GM18505 (cell line): ENCODE measurements at regions not wholly inside any gene's neighbourhood (a gene's known extent, or its start where the extent isn't known, plus 50 kb on each side); places are given as distances from the start of the nearest gene placed in this dataset.
"Not testable (repeated sequence)": the region's sequence is repeated elsewhere in the genome, so short reads cannot be mapped to it uniquely, and the experiment has no call there.

Experiments
- ATAC-seq: cut with Tn5 transposase; IDR thresholded peaks from one replicate; pipeline ENCODE4 v1.9.1; 2021; ENCODE audit not compliant: unreplicated experiment
- POLR2A ChIP-seq: IDR thresholded peaks from 4 replicates; pipeline ENCODE4 v1.6.1; 2011; ENCODE audit warnings: borderline replicate concordance; ENCODE audit not compliant: insufficient read depth, insufficient read length; ENCODE audit errors: extremely low read depth

DNA sequence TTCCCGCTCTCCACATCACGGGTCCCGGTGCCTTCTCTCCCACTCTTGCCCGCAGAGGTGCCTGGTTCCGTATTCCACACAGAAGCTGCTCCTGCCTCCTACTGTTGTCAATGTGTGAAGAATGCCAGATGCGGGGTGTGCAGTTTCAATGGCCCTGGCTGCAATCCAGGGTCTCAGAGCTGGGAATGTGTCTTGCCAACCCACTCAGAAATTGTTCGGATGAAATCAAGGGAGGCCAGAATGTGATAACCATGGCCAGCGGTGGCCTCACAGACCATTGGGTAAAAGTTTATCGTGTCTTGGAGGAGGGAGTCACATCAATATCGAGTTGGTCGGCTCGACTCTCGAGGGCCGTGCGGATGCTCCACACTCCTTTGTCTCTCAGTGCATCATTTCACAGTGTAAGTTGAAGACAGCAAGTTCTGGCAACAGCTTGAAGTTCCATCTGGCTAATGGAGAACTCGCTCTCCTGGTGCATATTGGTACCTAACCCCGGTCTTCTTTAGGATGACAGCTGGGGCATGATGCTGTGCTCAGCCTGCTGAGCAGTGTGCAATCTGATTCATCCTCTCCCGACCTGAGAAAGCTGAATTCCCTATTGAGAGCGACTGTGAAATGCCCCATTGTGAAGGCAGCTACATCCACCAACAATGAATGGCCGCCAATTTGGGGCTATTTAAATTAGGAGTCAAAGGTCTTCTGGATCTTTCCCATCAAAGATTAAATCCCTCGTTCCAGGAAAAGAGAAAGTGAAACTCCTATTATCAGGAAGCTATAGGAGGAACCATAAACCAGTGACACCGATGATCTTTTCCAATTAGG is 389.0 kb downstream of the SOX11 start:
- TF ChIP-seq POLR2A = no peak
- ATAC-seq = no peak

DNA sequence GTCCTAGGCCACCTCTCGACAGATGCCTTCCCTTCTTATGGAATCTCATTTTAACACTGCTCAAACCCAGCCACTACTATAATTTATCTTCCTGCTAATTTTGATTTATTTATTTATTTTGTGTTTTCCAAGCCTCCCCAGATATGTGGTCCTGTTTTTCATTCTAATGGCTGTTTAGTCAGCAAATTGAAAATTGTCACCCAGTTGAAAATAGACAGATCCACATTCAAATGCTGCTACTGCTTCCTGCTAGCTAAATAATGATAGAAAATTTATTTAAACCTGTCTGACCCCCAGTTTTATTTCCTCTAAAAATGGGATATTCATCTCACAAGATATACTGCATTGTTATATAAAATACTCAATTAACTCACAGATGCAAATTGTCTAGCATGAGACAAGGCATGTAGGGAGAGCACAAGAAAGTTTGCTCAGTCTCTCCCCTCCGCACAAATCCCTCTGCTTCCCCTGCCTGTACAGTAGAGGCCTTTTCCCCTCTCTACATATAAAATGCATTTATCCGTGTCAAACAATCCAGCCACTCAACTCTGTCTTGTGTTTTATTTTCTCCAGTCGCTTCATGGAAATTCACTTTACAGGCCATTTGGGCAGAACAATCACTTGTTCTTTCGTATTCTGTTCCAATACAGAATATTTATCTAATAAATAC is 389.9 kb downstream of the SOX11 start:
- no peak for TF ChIP-seq POLR2A
- ATAC-seq = no peak

DNA sequence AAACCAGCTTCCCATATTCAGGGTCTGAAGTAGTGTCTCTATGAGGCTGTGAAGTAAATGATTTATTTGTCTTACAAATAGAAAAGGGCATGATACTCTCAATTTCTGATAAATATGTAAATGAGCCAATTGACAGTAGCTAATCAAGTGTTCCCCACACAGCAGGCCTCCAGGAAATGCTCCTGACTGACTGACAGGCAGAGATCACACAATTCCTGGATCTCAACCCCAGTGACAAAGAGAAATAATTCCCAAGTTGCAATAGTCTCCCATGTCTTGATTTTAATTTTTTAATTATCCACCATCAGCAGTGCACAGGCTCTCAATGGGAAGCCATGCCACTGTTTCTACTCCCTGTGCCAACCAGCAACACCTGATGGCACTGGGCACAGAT is 390.4 kb downstream of the SOX11 start:
- no peak for ATAC-seq
- no peak for TF ChIP-seq POLR2A

DNA sequence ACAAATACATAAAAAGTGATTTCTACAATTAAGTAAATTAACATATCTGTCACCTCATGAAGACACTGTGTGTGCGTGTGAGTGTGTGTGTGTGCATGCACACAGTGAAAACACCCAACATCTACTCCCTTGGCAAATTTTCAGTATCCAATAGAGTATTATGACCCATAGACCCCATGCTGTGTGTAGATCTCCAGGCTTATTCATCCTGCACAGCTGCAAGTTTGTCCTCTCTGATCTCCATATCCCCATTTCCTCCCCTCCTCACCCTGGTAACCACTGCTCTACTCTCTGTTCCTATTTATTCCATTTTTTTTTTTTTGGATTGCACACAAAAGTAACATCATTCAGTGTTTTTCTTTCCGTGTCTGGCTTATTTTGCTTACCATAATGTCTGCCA is 391.0 kb downstream of the SOX11 start:
- ATAC-seq = no peak
- TF ChIP-seq POLR2A = no peak

DNA sequence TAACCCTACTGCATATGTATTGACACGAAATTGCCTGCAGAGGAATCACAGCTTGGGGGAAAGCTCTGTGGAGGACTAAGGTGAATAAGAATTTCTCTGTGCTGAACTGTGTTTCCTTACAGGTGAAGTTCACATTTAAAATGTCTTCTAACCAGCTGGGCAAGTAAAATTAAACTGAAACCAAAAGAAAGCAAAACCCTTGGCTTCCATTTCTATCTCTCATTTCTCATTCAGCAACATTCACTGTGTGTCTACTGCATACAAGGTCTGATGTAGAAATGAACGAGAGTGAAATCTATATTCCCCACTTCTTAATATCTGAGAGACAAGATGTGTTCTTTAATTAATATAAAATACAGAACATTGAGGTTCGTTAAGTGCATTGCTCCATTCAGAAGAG is 397.3 kb downstream of the SOX11 start:
- no peak for TF ChIP-seq POLR2A
- ATAC-seq = no peak

DNA sequence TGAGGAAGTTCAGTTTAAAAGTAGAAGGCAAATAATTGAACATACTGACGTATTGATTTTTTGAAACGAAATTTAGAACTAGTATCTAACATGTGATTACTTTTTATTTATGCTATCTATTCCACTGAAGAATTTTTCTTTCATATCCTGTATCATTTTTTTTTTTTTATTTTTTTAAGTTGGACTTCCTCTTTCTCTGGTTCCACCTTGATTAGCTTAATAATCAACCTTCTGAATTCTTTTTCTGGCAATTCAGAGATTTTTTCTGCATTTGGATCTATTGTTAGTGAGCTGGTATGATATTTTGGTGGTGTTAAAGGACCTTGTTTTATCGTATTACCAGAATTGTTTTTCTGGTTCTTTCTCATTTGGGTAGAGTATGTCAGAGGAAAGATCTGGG is 411.2 kb downstream of the SOX11 start:
- no peak for TF ChIP-seq POLR2A
- ATAC-seq = no peak

DNA sequence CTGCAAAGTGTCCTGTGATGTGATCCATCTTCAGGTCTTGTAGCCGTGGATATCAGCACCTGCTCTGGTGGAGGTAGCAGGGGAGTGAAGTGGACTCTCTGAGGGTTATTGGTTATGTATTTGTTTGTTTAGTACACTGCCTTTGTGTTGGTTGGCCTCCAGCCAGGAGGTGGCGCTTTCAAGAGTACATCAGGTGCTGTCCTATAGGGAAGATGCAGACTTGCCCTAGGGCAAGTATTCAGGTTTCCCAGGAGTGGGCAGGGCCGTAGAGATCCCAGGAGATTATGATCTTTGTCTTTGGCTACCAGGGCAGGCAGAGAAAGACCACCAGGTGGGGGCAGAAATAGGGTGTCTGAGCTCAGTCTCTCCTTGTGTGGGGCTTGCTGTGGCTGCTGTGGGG is 411.8 kb downstream of the SOX11 start:
- TF ChIP-seq POLR2A = no peak
- ATAC-seq = no peak

DNA sequence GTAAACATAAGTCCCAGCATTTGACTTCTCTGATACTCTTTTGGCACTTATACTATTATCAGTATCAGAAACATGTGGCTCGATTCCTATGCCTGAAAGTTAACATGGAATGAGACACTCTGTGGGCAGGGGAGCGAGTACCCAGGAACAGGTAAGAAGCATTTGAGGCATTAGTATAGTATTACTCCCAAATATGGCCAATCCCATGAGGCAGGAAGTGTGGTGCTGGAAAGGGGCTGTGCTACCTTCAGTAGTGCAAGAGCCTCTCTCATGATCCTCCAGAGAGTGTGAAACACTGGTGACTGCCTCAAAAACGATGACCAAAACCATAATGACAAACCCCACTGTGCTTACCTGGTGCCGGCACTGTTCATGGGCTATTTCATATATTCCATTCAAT is 415.1 kb downstream of the SOX11 start:
- no peak for ATAC-seq
- TF ChIP-seq POLR2A = no peak

DNA sequence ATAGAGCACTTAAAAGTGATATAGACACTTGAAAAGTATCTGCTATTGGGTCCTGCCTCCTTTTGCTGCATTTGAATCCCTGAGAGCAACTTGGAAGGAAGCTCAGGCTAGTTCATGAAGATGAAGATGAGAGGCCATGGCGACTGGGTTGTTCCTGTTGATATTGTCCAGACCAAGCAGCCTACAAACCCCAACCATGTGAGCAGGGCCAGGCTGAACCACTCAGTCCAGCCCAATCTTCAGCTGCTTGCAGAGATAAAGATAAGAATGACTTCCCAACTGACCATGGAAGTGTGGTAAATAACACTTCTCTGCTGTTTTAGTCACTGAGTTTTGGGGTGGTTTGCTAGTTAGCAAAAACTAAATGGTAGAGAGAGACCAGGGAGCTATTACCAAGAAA is 417.6 kb downstream of the SOX11 start:
- no peak for ATAC-seq
- no peak for TF ChIP-seq POLR2A

DNA sequence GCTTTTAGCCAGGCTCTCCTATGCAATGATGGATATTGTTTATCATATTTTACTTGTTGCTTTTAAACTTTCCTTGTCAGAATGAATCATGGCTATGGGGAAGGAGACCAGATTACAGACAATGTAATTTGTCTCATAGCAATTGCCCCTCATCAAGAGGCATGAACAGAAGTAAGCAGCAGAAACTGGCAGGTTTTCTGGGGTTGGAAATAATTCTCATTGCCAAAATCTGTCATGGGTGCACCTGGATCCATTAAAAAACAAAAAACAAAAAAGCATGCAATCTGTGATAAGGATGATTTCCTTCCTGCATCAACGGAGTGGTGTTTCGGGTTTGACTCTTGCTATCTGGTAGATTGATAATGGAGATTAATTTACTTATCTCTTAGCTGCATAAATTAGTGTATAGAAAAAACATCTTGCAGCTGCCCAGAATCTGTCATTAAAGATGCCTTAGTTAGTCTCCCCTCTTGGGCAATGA is 419.6 kb downstream of the SOX11 start:
- no peak for ATAC-seq
- no peak for TF ChIP-seq POLR2A

DNA sequence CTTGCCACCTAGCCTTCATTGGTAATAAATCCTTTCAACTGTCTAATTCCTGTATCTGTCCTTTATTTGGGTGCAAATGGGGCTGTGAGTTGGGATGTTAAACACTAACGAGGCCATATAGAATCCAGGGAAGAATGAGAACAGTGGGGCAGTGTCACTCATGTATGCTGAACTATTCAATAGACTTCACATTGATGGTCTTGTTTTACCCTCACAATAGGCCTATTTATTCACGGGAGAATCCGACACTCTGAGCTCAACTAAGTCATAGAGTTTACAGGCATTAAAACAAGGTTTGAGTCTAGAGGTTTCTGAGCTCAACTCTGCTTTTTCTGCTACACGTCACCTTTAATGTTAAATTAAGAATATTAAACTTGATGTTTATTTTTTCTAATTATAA is 421.6 kb downstream of the SOX11 start:
- TF ChIP-seq POLR2A = no peak
- ATAC-seq = no peak

DNA sequence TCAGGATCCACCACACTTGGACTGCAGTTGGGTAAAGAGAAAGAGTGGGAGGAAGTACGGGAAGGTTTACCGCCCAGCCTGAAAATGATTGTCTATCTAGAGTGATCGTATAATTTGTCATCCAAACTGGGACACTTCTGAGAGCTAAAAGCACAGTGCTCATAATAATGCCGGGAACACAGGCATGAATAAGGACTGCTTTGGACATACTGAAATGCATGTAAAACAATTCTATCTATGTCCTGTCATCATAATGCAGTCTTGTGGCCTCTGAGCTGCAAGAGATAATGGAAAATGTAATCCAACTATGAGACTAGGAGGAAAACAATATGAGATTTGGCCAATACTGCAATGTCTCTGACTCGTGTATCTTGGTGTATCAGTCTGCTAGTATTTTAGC is 435.5 kb downstream of the SOX11 start:
- ATAC-seq = no peak
- no peak for TF ChIP-seq POLR2A

DNA sequence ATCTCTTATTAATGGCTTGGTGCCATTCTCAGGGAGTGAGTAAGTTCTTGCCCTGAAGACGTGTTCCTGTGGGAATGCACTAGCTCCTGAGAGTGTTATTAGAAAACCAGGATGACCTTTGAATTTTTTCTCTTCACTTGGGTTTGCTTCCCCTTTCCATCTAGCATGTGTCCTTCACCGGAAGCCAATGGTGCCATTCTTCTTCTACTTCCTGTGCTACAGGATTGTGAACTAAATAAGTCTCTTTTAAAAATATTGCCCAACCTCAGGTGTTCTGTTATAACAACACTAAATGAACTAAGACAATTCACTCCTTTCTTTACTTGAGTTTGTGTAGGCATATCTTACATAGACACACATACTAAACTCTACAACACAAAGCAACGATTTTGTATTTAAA is 447.0 kb downstream of the SOX11 start:
- TF ChIP-seq POLR2A = no peak
- no peak for ATAC-seq

DNA sequence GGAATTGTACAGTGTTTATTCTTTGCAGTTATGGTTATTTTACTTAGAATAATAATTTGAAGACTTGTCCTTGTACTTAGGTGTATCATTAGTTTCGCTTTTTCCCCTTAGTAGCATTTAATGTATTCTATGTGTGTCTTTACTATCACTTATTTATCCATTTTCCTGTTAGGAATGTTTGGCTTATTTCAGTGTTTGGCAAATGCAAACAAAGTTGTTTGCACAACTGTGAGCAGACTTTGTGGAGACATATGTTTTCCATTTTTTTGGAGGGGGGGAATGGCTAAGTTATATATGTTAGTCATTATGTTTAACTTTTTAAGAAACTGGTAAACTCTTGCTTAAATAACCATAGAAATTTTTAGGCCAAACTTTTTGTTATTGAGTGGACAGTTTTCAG is 447.7 kb downstream of the SOX11 start:
- no peak for ATAC-seq
- no peak for TF ChIP-seq POLR2A

DNA sequence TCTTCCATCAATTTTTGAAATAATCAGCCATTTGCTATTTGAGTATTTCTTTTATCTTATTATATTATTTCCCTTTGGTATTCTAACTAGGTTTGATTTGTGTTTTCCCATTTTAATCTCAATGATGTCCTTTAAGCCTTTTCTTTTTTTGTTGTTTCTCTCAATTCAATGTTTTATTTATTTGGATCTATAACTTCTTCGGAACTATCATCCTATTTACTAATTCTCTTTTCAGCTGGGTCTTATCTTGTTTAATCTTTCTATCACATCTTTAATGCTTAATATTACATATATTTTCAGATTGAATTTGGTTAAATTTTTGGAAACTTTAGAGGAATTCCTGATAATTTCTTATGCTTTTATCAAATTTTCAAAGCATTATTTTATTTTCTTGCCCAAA is 448.3 kb downstream of the SOX11 start:
- no peak for ATAC-seq
- no peak for TF ChIP-seq POLR2A

DNA sequence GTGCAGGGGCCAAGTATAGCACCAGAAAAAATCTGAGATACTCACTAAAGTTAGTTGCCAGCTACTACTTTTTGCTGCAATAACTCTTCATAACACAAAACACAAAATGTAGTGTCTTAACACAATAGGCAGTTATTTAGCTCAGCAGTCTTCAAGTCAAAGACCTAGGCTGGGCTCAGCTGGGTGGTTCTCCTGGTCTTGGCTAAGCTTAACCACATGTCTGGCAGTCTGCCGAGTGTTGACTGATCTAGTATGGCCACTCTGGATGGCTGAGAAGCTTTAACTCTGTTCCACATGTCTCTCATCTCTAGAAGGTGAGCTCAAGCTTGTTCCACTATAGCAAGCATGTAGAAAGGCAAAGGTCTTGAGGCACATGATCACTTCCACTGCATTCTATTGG is 451.6 kb downstream of the SOX11 start:
- ATAC-seq = no peak
- no peak for TF ChIP-seq POLR2A

DNA sequence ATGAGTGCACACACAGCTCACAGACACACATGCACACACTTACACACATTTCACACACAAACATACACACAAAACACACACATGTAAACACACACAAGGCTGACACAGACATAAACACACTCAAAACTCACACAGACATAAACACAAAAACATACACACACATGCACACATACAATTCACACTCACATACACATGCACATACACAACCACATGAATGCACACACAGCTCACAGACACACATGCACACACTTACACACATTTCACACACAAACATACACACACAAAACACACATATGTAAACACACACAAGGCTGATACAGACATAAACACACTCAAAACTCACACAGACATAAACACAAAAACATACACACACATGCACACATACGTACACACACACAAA is 455.0 kb downstream of the SOX11 start:
- not testable (repeated sequence) for ATAC-seq
